ENCODE measurements at regions not wholly inside any gene's neighbourhood (a gene's known extent, or its start where the extent isn't known, plus 50 kb on each side); places are given as distances from the start of the nearest gene placed in this dataset.

DNA sequence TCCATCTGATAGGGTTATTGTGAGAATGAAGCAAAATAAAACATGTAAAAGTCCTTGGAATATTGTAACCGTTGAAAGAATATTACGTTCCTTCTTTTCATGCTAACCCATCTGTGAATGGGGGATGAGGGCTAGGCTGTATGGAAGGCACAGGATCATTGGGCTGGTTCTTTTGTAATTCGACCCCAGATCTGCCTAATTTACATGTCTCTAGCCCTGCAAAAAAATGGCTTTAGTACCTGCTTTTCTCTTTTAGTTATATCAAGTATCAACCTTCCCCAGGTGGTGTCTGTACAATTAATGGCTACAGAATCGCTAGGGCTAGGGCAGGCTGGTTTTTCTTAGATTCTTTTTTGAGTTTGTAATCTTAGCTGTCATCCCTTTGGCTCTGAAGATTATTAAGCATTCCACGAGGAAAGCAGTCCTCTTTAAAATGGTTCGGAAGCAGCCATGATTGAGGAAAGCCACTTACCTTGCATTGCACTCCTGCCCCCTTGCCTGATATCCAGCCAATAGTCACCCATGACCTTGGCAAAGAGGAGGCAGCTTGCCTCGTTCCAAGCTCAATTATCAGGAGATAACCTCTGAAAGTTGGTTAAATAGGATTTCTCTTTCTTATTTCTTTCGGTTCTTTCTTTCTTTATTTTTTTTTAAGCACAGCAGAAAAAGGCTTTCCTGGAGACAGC is 153.9 kb upstream of the ZKSCAN2 start:
- H3K27ac ChIP-seq (ENCODE audit: low read length) = no peak overlapping the region
- no peak overlapping the region for H3K4me3 ChIP-seq (ENCODE audit: low read length)
- no peaks in the 10 kb centered on the region for H3K36me3 ChIP-seq (ENCODE audit: insufficient read depth, low read length)
- H3K27me3 ChIP-seq (ENCODE audit: insufficient read depth, low read depth, low read length) = no peaks in the 10 kb centered on the region
- no peaks in the 10 kb centered on the region for H4K20me1 ChIP-seq (ENCODE audit: insufficient read depth)
- no peak overlapping the region for H3K9ac ChIP-seq (ENCODE audit: low read length)
- no peaks in the 10 kb centered on the region for H3K79me2 ChIP-seq (replicated peaks; ENCODE audit: insufficient read depth, low read length)
- no peaks in the 10 kb centered on the region for H3F3A ChIP-seq (ENCODE audit: insufficient read depth, low read length, poor library complexity, severe bottlenecking)
- no peak overlapping the region for H2AFZ ChIP-seq (ENCODE audit: low read depth, low read length)
- H3K9me2 ChIP-seq (ENCODE audit: insufficient read depth, low read length) = no peaks in the 10 kb centered on the region
- TF ChIP-seq SMC3 (conservative IDR thresholded peaks at IDR 0.05; ENCODE audit: poor library complexity) (no peak), MXI1 (conservative IDR thresholded peaks at IDR 0.05; ENCODE audit: poor library complexity, severe bottlenecking) (no peak), EZH2 (IDR thresholded peaks at IDR 0.05; ENCODE audit: borderline replicate concordance, insufficient read depth, low read length, poor library complexity, severe bottlenecking) (no peak), TAF1 (IDR thresholded peaks at IDR 0.05; ENCODE audit: low read depth) (no peak), EP300 (conservative IDR thresholded peaks at IDR 0.05; ENCODE audit: poor library complexity, severe bottlenecking) (no peak), POLR2AphosphoS5 (IDR thresholded peaks at IDR 0.05) (no peak), RAD21 (conservative IDR thresholded peaks at IDR 0.05) (no peak), CTCF (IDR thresholded peaks at IDR 0.05; ENCODE audit: poor library complexity, severe bottlenecking) (no peak)
- TF ChIP-seq, protein P1, sequence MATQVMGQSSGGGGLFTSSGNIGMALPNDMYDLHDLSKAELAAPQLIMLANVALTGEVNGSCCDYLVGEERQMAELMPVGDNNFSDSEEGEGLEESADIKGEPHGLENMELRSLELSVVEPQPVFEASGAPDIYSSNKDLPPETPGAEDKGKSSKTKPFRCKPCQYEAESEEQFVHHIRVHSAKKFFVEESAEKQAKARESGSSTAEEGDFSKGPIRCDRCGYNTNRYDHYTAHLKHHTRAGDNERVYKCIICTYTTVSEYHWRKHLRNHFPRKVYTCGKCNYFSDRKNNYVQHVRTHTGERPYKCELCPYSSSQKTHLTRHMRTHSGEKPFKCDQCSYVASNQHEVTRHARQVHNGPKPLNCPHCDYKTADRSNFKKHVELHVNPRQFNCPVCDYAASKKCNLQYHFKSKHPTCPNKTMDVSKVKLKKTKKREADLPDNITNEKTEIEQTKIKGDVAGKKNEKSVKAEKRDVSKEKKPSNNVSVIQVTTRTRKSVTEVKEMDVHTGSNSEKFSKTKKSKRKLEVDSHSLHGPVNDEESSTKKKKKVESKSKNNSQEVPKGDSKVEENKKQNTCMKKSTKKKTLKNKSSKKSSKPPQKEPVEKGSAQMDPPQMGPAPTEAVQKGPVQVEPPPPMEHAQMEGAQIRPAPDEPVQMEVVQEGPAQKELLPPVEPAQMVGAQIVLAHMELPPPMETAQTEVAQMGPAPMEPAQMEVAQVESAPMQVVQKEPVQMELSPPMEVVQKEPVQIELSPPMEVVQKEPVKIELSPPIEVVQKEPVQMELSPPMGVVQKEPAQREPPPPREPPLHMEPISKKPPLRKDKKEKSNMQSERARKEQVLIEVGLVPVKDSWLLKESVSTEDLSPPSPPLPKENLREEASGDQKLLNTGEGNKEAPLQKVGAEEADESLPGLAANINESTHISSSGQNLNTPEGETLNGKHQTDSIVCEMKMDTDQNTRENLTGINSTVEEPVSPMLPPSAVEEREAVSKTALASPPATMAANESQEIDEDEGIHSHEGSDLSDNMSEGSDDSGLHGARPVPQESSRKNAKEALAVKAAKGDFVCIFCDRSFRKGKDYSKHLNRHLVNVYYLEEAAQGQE (IDR thresholded peaks at IDR 0.05; ENCODE audit: borderline replicate concordance) = no peak
- no peaks in the 10 kb centered on the region for H3K9me3 ChIP-seq (ENCODE audit: low read length)
- H3K4me2 ChIP-seq (ENCODE audit: low read length) = no peak overlapping the region

DNA sequence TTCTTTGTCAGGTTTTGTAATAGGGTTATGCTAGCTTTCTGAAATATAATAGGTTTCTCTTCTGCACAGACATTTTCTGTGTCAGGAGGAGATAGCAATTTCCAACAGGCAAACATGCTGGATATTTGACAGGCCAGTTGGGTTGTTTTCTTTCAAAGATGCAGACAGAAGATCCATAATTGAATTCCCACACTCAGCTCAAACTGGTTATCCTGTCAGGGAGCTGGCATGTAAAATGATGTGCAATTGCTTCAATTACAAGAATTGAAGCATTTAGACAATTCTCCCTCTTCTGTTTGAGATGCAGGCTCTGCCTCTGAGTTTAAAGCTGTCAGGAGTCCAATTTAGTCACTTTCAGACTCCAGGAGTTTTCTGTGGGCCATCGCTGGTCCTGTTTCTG is 146.2 kb upstream of the ZKSCAN2 start:
- Histone ChIP-seq H3K9ac (ENCODE audit: low read length) (no peak overlapping the region), H3K27me3 (ENCODE audit: insufficient read depth, low read depth, low read length) (no peaks in the 10 kb centered on the region), H3K27ac (ENCODE audit: low read length) (peak overlapping the region; percentile 66), H4K20me1 (ENCODE audit: insufficient read depth) (no peaks in the 10 kb centered on the region), H2AFZ (ENCODE audit: low read depth, low read length) (no peak overlapping the region), H3K4me3 (ENCODE audit: low read length) (peak overlapping the region; percentile 18), H3K9me2 (ENCODE audit: insufficient read depth, low read length) (no peaks in the 10 kb centered on the region), H3K9me3 (ENCODE audit: low read length) (no peaks in the 10 kb centered on the region), H3K36me3 (ENCODE audit: insufficient read depth, low read length) (no peaks in the 10 kb centered on the region), H3K4me2 (ENCODE audit: low read length) (no peak overlapping the region), H3K79me2 (replicated peaks; ENCODE audit: insufficient read depth, low read length) (no peaks in the 10 kb centered on the region), H3F3A (ENCODE audit: insufficient read depth, low read length, poor library complexity, severe bottlenecking) (peaks cover 5% of the 10 kb centered on the region)
- TF ChIP-seq SMC3 (conservative IDR thresholded peaks at IDR 0.05; ENCODE audit: poor library complexity) (peak; percentile 50), CTCF (IDR thresholded peaks at IDR 0.05; ENCODE audit: poor library complexity, severe bottlenecking) (peak; percentile 10), RAD21 (conservative IDR thresholded peaks at IDR 0.05) (peak; percentile 55), MXI1 (conservative IDR thresholded peaks at IDR 0.05; ENCODE audit: poor library complexity, severe bottlenecking) (peak; percentile 51), TAF1 (IDR thresholded peaks at IDR 0.05; ENCODE audit: low read depth) (no peak), POLR2AphosphoS5 (IDR thresholded peaks at IDR 0.05) (peak; percentile 98), EZH2 (IDR thresholded peaks at IDR 0.05; ENCODE audit: borderline replicate concordance, insufficient read depth, low read length, poor library complexity, severe bottlenecking) (no peak), EP300 (conservative IDR thresholded peaks at IDR 0.05; ENCODE audit: poor library complexity, severe bottlenecking) (peak; percentile 99)
- TF ChIP-seq, protein P1 (IDR thresholded peaks at IDR 0.05; ENCODE audit: borderline replicate concordance) = peak; percentile 95

Data from neural cell (in vitro differentiated cells).